ENCODE measurements at regions not wholly inside any gene's neighbourhood (a gene's known extent, or its start where the extent isn't known, plus 50 kb on each side); places are given as distances from the start of the nearest gene placed in this dataset.

DNA sequence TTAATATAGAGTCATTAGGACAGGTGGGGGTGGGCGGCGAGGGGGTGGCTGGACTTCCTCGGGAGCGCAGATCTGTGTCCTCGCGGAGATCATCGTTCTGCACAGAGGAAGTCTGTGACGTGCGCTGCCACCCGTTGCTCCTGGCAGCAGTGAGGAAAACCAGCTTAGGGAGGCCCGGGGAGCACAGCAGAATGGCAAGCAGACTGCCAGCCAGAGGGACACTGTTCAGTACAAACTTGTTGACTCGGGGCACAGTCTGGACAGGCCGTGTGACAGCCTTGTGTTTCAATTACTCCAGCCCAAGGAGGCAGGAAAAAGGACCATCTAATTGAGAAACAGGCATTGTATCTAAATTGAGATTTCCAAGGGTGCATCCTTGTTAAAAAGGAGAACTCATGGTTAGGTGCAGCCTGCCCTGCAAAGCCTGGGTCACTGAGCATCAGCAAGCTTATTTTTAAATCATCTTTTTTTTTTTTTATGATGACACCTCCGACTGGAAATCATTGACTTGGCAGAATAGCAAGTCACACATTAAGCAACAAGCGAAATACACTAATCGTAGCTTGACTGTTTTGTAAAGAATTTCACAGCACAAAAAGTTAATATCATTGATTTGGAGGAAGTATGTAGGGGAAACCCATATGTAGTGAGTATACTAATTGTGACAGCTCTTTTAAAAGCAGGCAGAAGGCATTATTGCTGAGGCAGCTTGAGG, 512.0 kb upstream of the FAT1 start:
- no peaks in the 10 kb centered on the region for H3K4me1 Mint-ChIP-seq (ENCODE audit: low read depth)
- no peaks in the 10 kb centered on the region for H3K27me3 Mint-ChIP-seq
- no peak for TF ChIP-seq CTCF (IDR thresholded peaks at IDR 0.05)
- H3K4me3 Mint-ChIP-seq, result no peak overlapping the region
- H3K27ac Mint-ChIP-seq, result no peak overlapping the region
- H3K4me1 ChIP-seq (ENCODE audit: insufficient read depth, low read length), result no peaks in the 10 kb centered on the region
- intact Hi-C loops (cut with DNase I, micrococcal nuclease), result no loop called here
- no peaks in the 10 kb centered on the region for H3K36me3 ChIP-seq (ENCODE audit: insufficient read depth, low read length)
- ATAC-seq (ENCODE audit: poor library complexity) (no peak), DNase-seq (no peak)
- CTCF ChIA-PET, result no interaction called here
- no peaks in the 10 kb centered on the region for H3K27me3 ChIP-seq (ENCODE audit: control insufficient read depth in 1 of 2, insufficient read depth in 2 of 2, low read length in 2 of 2)
- H3K9me3 ChIP-seq (ENCODE audit: control insufficient read depth in 1 of 2, insufficient read depth in 1 of 2, low read length in 2 of 2), result peaks cover 0 to 9% of the 10 kb centered on the region in 2 experiments
- H3K4me3 ChIP-seq (ENCODE audit: low read length), result no peak overlapping the region
- H3K9me3 Mint-ChIP-seq, result peaks cover 9% of the 10 kb centered on the region
- H3K27ac ChIP-seq (ENCODE audit: low read depth in 1 of 2, low read length in 2 of 2), result no peak overlapping the region
- POLR2A ChIA-PET, result no interaction called here
- H3K36me3 Mint-ChIP-seq (ENCODE audit: low read depth), result no peaks in the 10 kb centered on the region

DNA sequence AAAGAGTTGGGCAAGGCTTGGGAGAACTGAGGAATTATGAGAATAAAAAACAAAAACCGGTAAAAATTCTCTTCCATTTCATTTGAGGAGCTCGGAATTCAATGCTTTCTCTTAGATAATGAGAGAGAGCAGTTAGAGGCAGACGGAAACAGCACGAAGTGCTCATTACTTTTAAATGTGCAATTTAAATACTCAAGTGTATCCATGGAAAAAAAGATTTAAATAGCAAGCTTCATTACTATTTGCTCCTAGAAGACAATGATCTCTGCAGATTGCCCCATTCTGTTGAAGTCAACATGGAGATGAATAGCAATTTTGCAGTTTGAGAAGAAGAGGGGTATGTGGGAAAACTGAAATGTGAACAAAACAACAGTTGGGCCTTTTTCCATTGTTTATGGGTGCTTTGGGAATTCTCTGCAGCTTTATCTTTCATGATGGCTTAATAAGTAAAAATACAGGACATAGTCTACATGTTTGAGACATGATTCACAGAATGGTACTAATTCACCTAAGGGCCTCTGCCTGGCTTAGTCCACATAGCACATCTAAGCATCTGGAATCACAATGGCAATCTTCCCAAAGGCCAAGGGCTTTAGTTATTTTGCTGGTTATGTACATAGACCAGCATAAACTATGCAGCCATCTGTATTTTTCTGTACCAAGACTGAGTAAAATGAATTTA, 512.7 kb upstream of the FAT1 start:
- H3K4me3 ChIP-seq (ENCODE audit: low read length), result no peak overlapping the region
- ATAC-seq (ENCODE audit: poor library complexity) (no peak), DNase-seq (no peak)
- intact Hi-C loops (cut with DNase I, micrococcal nuclease), result no loop called here
- no peaks in the 10 kb centered on the region for H3K27me3 Mint-ChIP-seq
- H3K9me3 Mint-ChIP-seq, result peaks cover 8% of the 10 kb centered on the region
- H3K4me1 ChIP-seq (ENCODE audit: insufficient read depth, low read length), result no peaks in the 10 kb centered on the region
- H3K4me1 Mint-ChIP-seq (ENCODE audit: low read depth), result no peaks in the 10 kb centered on the region
- no peaks in the 10 kb centered on the region for H3K36me3 Mint-ChIP-seq (ENCODE audit: low read depth)
- H3K27ac Mint-ChIP-seq, result no peak overlapping the region
- H3K4me3 Mint-ChIP-seq, result no peak overlapping the region
- H3K27me3 ChIP-seq (ENCODE audit: control insufficient read depth in 1 of 2, insufficient read depth in 2 of 2, low read length in 2 of 2), result no peaks in the 10 kb centered on the region
- ChIA-PET POLR2A (no interaction called here), CTCF (no interaction called here)
- no peaks in the 10 kb centered on the region for H3K36me3 ChIP-seq (ENCODE audit: insufficient read depth, low read length)
- H3K27ac ChIP-seq (ENCODE audit: low read depth in 1 of 2, low read length in 2 of 2), result no peak overlapping the region
- no peak for TF ChIP-seq CTCF (IDR thresholded peaks at IDR 0.05)
- peaks cover 0 to 13% of the 10 kb centered on the region in 2 experiments for H3K9me3 ChIP-seq (ENCODE audit: control insufficient read depth in 1 of 2, insufficient read depth in 1 of 2, low read length in 2 of 2)

- intact Hi-C loops (cut with DNase I, micrococcal nuclease), result no loop called here
- no peaks in the 10 kb centered on the region for H3K4me1 Mint-ChIP-seq (ENCODE audit: low read depth)
- Histone ChIP-seq H3K4me3 (ENCODE audit: low read length) (no peak overlapping the region), H3K27me3 (ENCODE audit: control insufficient read depth in 1 of 2, insufficient read depth in 2 of 2, low read length in 2 of 2) (no peaks in the 10 kb centered on the region), H3K4me1 (ENCODE audit: insufficient read depth, low read length) (no peaks in the 10 kb centered on the region), H3K36me3 (ENCODE audit: insufficient read depth, low read length) (no peaks in the 10 kb centered on the region), H3K9me3 (ENCODE audit: control insufficient read depth in 1 of 2, insufficient read depth in 1 of 2, low read length in 2 of 2) (peaks cover 0 to 14% of the 10 kb centered on the region in 2 experiments), H3K27ac (ENCODE audit: low read depth in 1 of 2, low read length in 2 of 2) (no peak overlapping the region)
- no peaks in the 10 kb centered on the region for H3K36me3 Mint-ChIP-seq (ENCODE audit: low read depth)
- H3K27me3 Mint-ChIP-seq, result no peaks in the 10 kb centered on the region
- CTCF ChIA-PET, result no interaction called here
- H3K9me3 Mint-ChIP-seq, result peaks cover 8% of the 10 kb centered on the region
- no peak overlapping the region for H3K27ac Mint-ChIP-seq
- no peak overlapping the region for H3K4me3 Mint-ChIP-seq
- no peak for DNase-seq
- TF ChIP-seq CTCF (IDR thresholded peaks at IDR 0.05), result no peak
- POLR2A ChIA-PET, result no interaction called here
- no peak for ATAC-seq (ENCODE audit: poor library complexity)
These were observed 515.0 kb upstream of the FAT1 start for GRCh38 chr4:187238646-187239045.
